IMR-90 (cell line): ENCODE measurements at regions not wholly inside any gene's neighbourhood (a gene's known extent, or its start where the extent isn't known, plus 50 kb on each side); places are given as distances from the start of the nearest gene placed in this dataset.
A peak's percentile ranks its signal among the peaks of the same experiment; 100 is the strongest.

Experiments
- ATAC-seq: fragments of 200-7000 bp; cut with Tn5 transposase; 2 replicates; pipeline ENCODE4 v1.9.1; 2020; ENCODE audit warnings: low read depth, mild to moderate bottlenecking, moderate library complexity
- BruUV-seq: library from RNA; stranded (reverse); fragments of 400-500 nt; replicated peaks from 2 replicates; lab custom pipeline; 2021; lab: Mats Ljungman, UMichigan
- CTCF ChIA-PET: fragments of 300-600 bp; formaldehyde crosslinking; extraction: SDS; loops from one replicate; lab custom pipeline; 2021; ENCODE audit warnings: antibody characterized with exemption; lab: Yijun Ruan, JAX
- POLR2A ChIA-PET: fragments of 300-600 bp; sonication (Branson Sonifier 250); formaldehyde crosslinking; loops from one replicate; lab custom pipeline; 2022; ENCODE audit warnings: antibody characterized with exemption; ENCODE audit not compliant: unreplicated experiment; lab: Charles Lee
- DNase-seq: peaks from one replicate; pipeline ENCODE4 v3.0.0; 2013
- H2AFZ ChIP-seq: replicated peaks from 2 replicates; pipeline ENCODE3; 2013; ENCODE audit warnings: low read length, mild to moderate bottlenecking; ENCODE audit not compliant: poor library complexity
- H2AK5ac ChIP-seq: 2 replicates; pipeline ENCODE4 v1.6.1; 2013; ENCODE audit warnings: low read depth, low read length, inconsistent platforms
- H2AK9ac ChIP-seq: replicated peaks from 2 replicates; pipeline ENCODE3; 2013; ENCODE audit warnings: mild to moderate bottlenecking, low read depth, low read length, moderate library complexity; ENCODE audit not compliant: poor library complexity
- H2BK120ac ChIP-seq: 2 replicates; pipeline ENCODE4 v1.6.1; 2013; ENCODE audit warnings: low read depth, low read length, inconsistent platforms
- H2BK15ac ChIP-seq: 3 replicates; pipeline ENCODE4 v1.6.1; 2013; ENCODE audit warnings: low read depth, low read length, inconsistent platforms
- H2BK20ac ChIP-seq: 2 replicates; pipeline ENCODE4 v1.6.1; 2013; ENCODE audit warnings: low read depth, mild to moderate bottlenecking, inconsistent platforms, low read length, moderate library complexity
- H2BK5ac ChIP-seq: 2 replicates; pipeline ENCODE4 v1.6.1; 2013; ENCODE audit warnings: mild to moderate bottlenecking, low read depth, low read length, inconsistent platforms; ENCODE audit not compliant: poor library complexity, severe bottlenecking
- H3K14ac ChIP-seq: replicated peaks from 2 replicates; pipeline ENCODE4 v1.6.1; 2013; ENCODE audit warnings: low read depth, low read length, inconsistent platforms
- H3K18ac ChIP-seq: 2 replicates; pipeline ENCODE4 v1.6.1; 2013; ENCODE audit warnings: low read depth, low read length, control low read depth
- H3K23ac ChIP-seq: 2 replicates; pipeline ENCODE4 v1.6.1; 2013; ENCODE audit warnings: low read depth, low read length, inconsistent platforms
- H3K27ac ChIP-seq: 2 replicates; pipeline ENCODE4 v1.5.1; 2013; ENCODE audit warnings: mild to moderate bottlenecking, control low read depth, low read length; ENCODE audit not compliant: insufficient read depth
- H3K27me3 ChIP-seq: 2 replicates; pipeline ENCODE4 v1.6.1; 2013; ENCODE audit warnings: low read length; ENCODE audit not compliant: control insufficient read depth, insufficient read depth
- H3K36me3 ChIP-seq: 2 replicates; pipeline ENCODE4 v1.6.1; 2013; ENCODE audit warnings: low read length, mixed read lengths; ENCODE audit not compliant: control insufficient read depth, insufficient read depth
- H3K4ac ChIP-seq: 2 replicates; pipeline ENCODE4 v1.6.1; 2013; ENCODE audit warnings: low read depth, low read length, inconsistent platforms
- H3K4me1 ChIP-seq: 2 replicates; pipeline ENCODE4 v1.6.1; 2013; ENCODE audit warnings: low read length, mixed read lengths; ENCODE audit not compliant: control insufficient read depth, insufficient read depth
- H3K4me2 ChIP-seq: 2 replicates; pipeline ENCODE4 v1.6.1; 2013; ENCODE audit warnings: low read depth, mild to moderate bottlenecking, control low read depth, low read length, moderate library complexity
- H3K4me3 ChIP-seq: 2 replicates; pipeline ENCODE4 v1.5.1; 2013; ENCODE audit warnings: low read depth, mild to moderate bottlenecking, control low read depth, low read length, moderate library complexity; ENCODE audit not compliant: insufficient read depth
- H3K56ac ChIP-seq: 2 replicates; pipeline ENCODE4 v1.6.1; 2013; ENCODE audit warnings: low read length, inconsistent platforms; ENCODE audit not compliant: insufficient read depth; ENCODE audit errors: extremely low read depth
- H3K79me1 ChIP-seq, 2 experiments: 2 replicates each; pipeline ENCODE4 v1.6.1; 2013; ENCODE audit warnings: low read length in 2 of 2, inconsistent platforms in 1 of 2, low read depth in 1 of 2
- H3K9ac ChIP-seq: 2 replicates; pipeline ENCODE4 v1.6.1; 2013; ENCODE audit warnings: low read depth, low read length, control low read depth
- H3K9me1 ChIP-seq: 2 replicates; pipeline ENCODE4 v1.6.1; 2013; ENCODE audit warnings: low read length, inconsistent platforms; ENCODE audit not compliant: insufficient read depth
- H3K9me3 ChIP-seq: 2 replicates; pipeline ENCODE4 v1.6.1; 2013; ENCODE audit warnings: low read length; ENCODE audit not compliant: control insufficient read depth, insufficient read depth
- H4K20me1 ChIP-seq: 2 replicates; pipeline ENCODE4 v1.6.1; 2013; ENCODE audit warnings: low read length, inconsistent platforms; ENCODE audit not compliant: insufficient read depth
- H4K5ac ChIP-seq: 2 replicates; pipeline ENCODE4 v1.6.1; 2013; ENCODE audit warnings: mild to moderate bottlenecking, low read depth, low read length, control low read depth
- H4K8ac ChIP-seq, 2 experiments: 2 replicates each; pipeline ENCODE4 v1.6.1; 2013; ENCODE audit warnings: low read depth in 2 of 2, low read length in 2 of 2, control low read depth in 1 of 2, inconsistent platforms in 1 of 2
- H4K91ac ChIP-seq: 2 replicates; pipeline ENCODE4 v1.6.1; 2013; ENCODE audit warnings: low read depth, low read length, inconsistent platforms; ENCODE audit not compliant: insufficient read depth
- CHD1 ChIP-seq: IDR thresholded peaks from 2 replicates; pipeline ENCODE4 v1.6.1; 2012; ENCODE audit warnings: low read depth, low read length, improper control_type of control experiment
- FOS ChIP-seq: fragments of 150-350 bp; IDR thresholded peaks from 2 replicates; pipeline ENCODE4 v1.6.1; 2016; ENCODE audit warnings: low read depth, low read length
- MAZ ChIP-seq: IDR thresholded peaks from 2 replicates; pipeline ENCODE4 v1.6.1; 2012; ENCODE audit warnings: low read depth, mild to moderate bottlenecking, low read length, improper control_type of control experiment, moderate library complexity, borderline replicate concordance
- RFX5 ChIP-seq: IDR thresholded peaks from 2 replicates; pipeline ENCODE4 v1.8.0; 2012; ENCODE audit warnings: low read depth, mild to moderate bottlenecking, low read length, moderate library complexity
- USF2 ChIP-seq: fragments of 150-350 bp; IDR thresholded peaks from 2 replicates; pipeline ENCODE4 v1.6.1; 2017; ENCODE audit warnings: mild to moderate bottlenecking, antibody characterized with exemption, low read length, low read depth
- WGBS, 2 experiments: methylation state at CpG; one replicate each; pipeline versions ENCODE4 v1.1.5 to v1.1.7; 2013; ENCODE audit warnings: missing lambda C conversion rate in 2 of 2; ENCODE audit not compliant: insufficient read length in 1 of 2; ENCODE audit errors: extremely low coverage in 2 of 2; 5-methylcytosine and 5-hydroxymethylcytosine counted together
- dilution Hi-C: fragments of 300-500 bp; cut with HindIII; formaldehyde crosslinking; loops from one replicate; pipeline ENCODE4 v1.14.3; 2018; ENCODE audit warnings: low sequenced_read_pairs; ENCODE audit not compliant: unreplicated experiment
- in situ Hi-C: fragments of 300-500 bp; cut with MboI; formaldehyde crosslinking; loops from 3 replicates; pipeline ENCODE4 v1.14.3; 2019; ENCODE audit warnings: low sequenced_read_pairs, inconsistent platforms, mixed read lengths
- intact Hi-C: fragments of 100-400 bp; cut with micrococcal nuclease; formaldehyde crosslinking; loops from 2 replicates; pipeline ENCODE4 v1.10.0; 2022

- Histone ChIP-seq H3K56ac (no peak overlapping the region), H3K23ac (no peak overlapping the region), H3K4me1 (peaks cover 6% of the 10 kb centered on the region), H4K5ac (no peak overlapping the region), H2BK120ac (no peak overlapping the region), H4K91ac (no peak overlapping the region), H4K20me1 (no peaks in the 10 kb centered on the region), H3K9me3 (no peaks in the 10 kb centered on the region), H3K79me1 (no peaks in the 10 kb centered on the region), H2AFZ (no peak overlapping the region), H2BK20ac (no peak overlapping the region), H2AK9ac (no peak overlapping the region), H3K27me3 (no peaks in the 10 kb centered on the region), H3K9ac (no peak overlapping the region), H3K14ac (no peak overlapping the region), H3K4ac (no peak overlapping the region), H3K4me3 (no peak overlapping the region), H2AK5ac (no peak overlapping the region), H2BK5ac (no peak overlapping the region), H2BK15ac (no peak overlapping the region), H3K36me3 (no peaks in the 10 kb centered on the region), H3K4me2 (no peak overlapping the region), H3K27ac (no peak overlapping the region), H4K8ac (no peak overlapping the region), H3K9me1 (0 out of 2 replicates have a peak, but pooled peaks cover 4% of the 10 kb centered on the region), H3K18ac (no peak overlapping the region)
- ChIA-PET POLR2A (no interaction called here), CTCF (no interaction called here)
- peak; percentile 12; the same call in 1 of the 2 replicates for ATAC-seq
- in situ Hi-C loops, result no loop called here
- TF ChIP-seq RFX5 (no peak), CHD1 (no peak), USF2 (no peak), MAZ (no peak), FOS (no peak)
- no TSS peak for BruUV-seq
- DNase-seq, result peak; percentile 39
- dilution Hi-C loops, result no loop called here
- WGBS, 2 experiments, result no CpG with 5 or more reads among the region's 1 CpG
- intact Hi-C loops, result loop anchor here (10.0 kb wide), 1 partner anchor 516 kb away; no protein-coding TSS in a partner anchor
Observed at GRCh38 chr2:195408811-195409210, 248.2 kb upstream of the SLC39A10 start.
